ENCODE measurements at regions not wholly inside any gene's neighbourhood (a gene's known extent, or its start where the extent isn't known, plus 50 kb on each side); places are given as distances from the start of the nearest gene placed in this dataset.

GRCh38 chr1:71184410-71184809, 103.6 kb upstream of the ZRANB2 start (continued):
- TF ChIP-seq, protein P1, sequence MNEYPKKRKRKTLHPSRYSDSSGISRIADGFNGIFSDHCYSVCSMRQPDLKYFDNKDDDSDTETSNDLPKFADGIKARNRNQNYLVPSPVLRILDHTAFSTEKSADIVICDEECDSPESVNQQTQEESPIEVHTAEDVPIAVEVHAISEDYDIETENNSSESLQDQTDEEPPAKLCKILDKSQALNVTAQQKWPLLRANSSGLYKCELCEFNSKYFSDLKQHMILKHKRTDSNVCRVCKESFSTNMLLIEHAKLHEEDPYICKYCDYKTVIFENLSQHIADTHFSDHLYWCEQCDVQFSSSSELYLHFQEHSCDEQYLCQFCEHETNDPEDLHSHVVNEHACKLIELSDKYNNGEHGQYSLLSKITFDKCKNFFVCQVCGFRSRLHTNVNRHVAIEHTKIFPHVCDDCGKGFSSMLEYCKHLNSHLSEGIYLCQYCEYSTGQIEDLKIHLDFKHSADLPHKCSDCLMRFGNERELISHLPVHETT (CRISPR knock-in tag; conservative IDR thresholded peaks at IDR 0.05 in 1 of 2, IDR thresholded peaks at IDR 0.05 in 1 of 2) = no peak

GRCh38 chr1:71179997-71180396, 99.2 kb upstream of the ZRANB2 start:
- Histone ChIP-seq H3K4me3 (no peak overlapping the region), H3K79me2 (ENCODE audit: control insufficient read depth, insufficient read depth, low read length) (no peaks in the 10 kb centered on the region), H3K9me1 (ENCODE audit: control insufficient read depth, insufficient read depth, low read length) (no peaks in the 10 kb centered on the region), H3K4me2 (ENCODE audit: insufficient read depth, low read length) (no peak overlapping the region), H3K9ac (ENCODE audit: insufficient read depth in 1 of 2, low read depth in 2 of 2, low read length in 2 of 2) (no peak overlapping the region), H3K27ac (ENCODE audit: extremely low read depth, low read depth, low read length) (no peak overlapping the region), H3K36me3 (ENCODE audit: control insufficient read depth, insufficient read depth, low read length) (no peaks in the 10 kb centered on the region), H3K27me3 (ENCODE audit: control insufficient read depth in 2 of 2, insufficient read depth in 2 of 2, low read length in 2 of 2) (no peaks in the 10 kb centered on the region), H3K9me3 (replicated peaks; ENCODE audit: control insufficient read depth, insufficient read depth, low read depth, low read length) (no peaks in the 10 kb centered on the region), H2AFZ (ENCODE audit: low read depth, low read length) (no peak overlapping the region), H4K20me1 (replicated peaks; ENCODE audit: control insufficient read depth, insufficient read depth, low read length) (no peaks in the 10 kb centered on the region), H3K4me1 (replicated peaks in 1 of 2; ENCODE audit: control insufficient read depth in 2 of 2, insufficient read depth in 2 of 2, low read length in 2 of 2) (no peaks in the 10 kb centered on the region)
- POLR2A ChIA-PET = no interaction called here
- no peak for ATAC-seq
- in situ Hi-C loops (cut with MboI) = no loop called here
- CTCF ChIA-PET (ENCODE audit: low intra/inter-chr PET ratio) = no interaction called here
- no peak for FAIRE-seq
- no TSS peak for BruUV-seq (replicated peaks)
- intact Hi-C loops (cut with micrococcal nuclease) = no loop called here
- no peak for DNase-seq (ENCODE audit: extremely low read depth in 1 of 4, low spot score in 3 of 4)
- TF ChIP-seq HNRNPL (IDR thresholded peaks at IDR 0.05; ENCODE audit: low read depth, low read length) (no peak), SAFB (IDR thresholded peaks at IDR 0.05; ENCODE audit: borderline replicate concordance, low read depth, low read length) (no peak), POLR2AphosphoS2 (IDR thresholded peaks at IDR 0.05; ENCODE audit: low read length) (no peak), NCOA4 (IDR thresholded peaks at IDR 0.05; ENCODE audit: partially characterized antibody) (no peak), SMAD4 (CRISPR knock-in tag; conservative IDR thresholded peaks at IDR 0.05) (no peak), SNRNP70 (optimal IDR thresholded peaks at IDR 0.05; ENCODE audit: low read depth, low read length) (no peak), ZNF175 (CRISPR knock-in tag; IDR thresholded peaks at IDR 0.05; ENCODE audit: low read depth) (no peak), MTA3 (IDR thresholded peaks at IDR 0.05; ENCODE audit: borderline replicate concordance) (no peak), NR0B1 (IDR thresholded peaks at IDR 0.05; ENCODE audit: partially characterized antibody) (no peak), GTF3C2 (IDR thresholded peaks at IDR 0.05; ENCODE audit: borderline replicate concordance, extremely low read depth, insufficient read length) (no peak), HES1 (IDR thresholded peaks at IDR 0.05; ENCODE audit: low read depth) (no peak), ZBTB17 (CRISPR knock-in tag; IDR thresholded peaks at IDR 0.05) (no peak)
